GM10248 (cell line): ENCODE measurements at regions not wholly inside any gene's neighbourhood (a gene's known extent, or its start where the extent isn't known, plus 50 kb on each side); places are given as distances from the start of the nearest gene placed in this dataset.

Experiments used
- CTCF ChIA-PET: fragments of 300-600 bp; sonication (Branson Sonifier 250); formaldehyde crosslinking; extraction: SDS; loops from one replicate; lab custom pipeline; 2021; ENCODE audit warnings: antibody characterized with exemption; lab: Yijun Ruan, JAX
- POLR2A ChIA-PET: fragments of 350-650 bp; sonication (Branson Sonifier 250); formaldehyde crosslinking; extraction: SDS; loops from one replicate; lab custom pipeline; 2020; ENCODE audit warnings: antibody characterized with exemption; lab: Yijun Ruan, JAX
- DNase-seq: peaks from one replicate; pipeline ENCODE4 v3.0.0; 2012; ENCODE audit errors: extremely low spot score
- CTCF ChIP-seq: IDR thresholded peaks from 2 replicates; pipeline ENCODE4 v1.5.1; 2012; ENCODE audit warnings: mild to moderate bottlenecking, low read depth; ENCODE audit errors: extremely low read depth, missing control alignments, control extremely low read depth

DNA sequence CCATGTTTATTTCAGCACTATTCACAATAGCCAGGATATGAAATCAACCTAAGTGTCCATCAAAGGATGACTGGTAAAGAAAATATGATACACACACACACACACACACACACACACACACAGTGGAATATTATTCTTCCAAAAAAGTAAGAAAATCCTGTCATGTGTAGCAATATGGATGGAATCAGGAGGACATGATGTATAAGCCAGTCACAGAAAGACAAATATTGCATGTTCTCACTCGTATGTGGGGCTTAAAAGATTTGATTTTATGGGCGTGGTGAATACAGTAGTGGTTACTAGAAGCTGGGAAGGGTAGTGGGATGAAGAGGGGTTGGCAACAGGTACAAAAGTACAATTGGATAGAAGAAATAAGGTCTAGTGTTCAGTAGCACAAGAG is 207.0 kb upstream of the PRDM1 start:
- ChIA-PET POLR2A (no interaction called here), CTCF (interaction anchor here (1.1 kb wide), 1 partner anchor 21 kb away, joined by 4 read pairs; no protein-coding TSS in a partner anchor)
- no peak for DNase-seq
- no peak for TF ChIP-seq CTCF

DNA sequence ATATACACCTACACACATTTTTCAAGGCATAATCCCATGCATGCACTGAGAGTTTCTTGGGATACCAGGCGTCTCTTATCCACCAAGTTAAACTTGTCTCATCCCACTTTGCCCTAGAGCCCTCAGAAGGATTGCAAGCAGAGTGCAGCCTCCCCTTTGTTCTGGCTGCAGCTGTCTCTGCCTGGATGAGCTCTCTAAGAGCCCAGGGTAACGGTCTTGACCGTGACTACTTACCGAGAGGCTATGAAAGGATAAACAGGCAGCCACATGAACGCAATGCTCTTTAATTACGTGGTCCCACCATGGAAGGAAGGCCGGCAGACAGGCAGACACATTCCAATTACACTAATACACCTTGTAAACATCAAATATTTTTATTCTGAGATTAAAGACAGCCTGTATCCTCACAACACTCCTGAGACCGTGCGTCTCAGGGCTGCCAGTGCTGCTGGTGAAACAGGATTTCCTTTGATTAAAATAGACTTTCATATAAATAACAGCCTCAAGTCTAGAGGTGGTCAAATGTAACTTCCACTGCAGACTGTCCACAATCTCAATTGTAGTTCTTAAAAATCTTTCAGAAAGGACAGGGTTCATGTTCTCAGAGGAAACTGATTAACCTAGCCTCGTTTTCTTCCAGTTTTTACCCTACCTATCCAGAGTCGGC is 210.0 kb upstream of the PRDM1 start:
- ChIA-PET POLR2A (interaction anchor here (0.5 kb wide), 1 partner anchor 18 kb away, joined by 12 read pairs; no protein-coding TSS in a partner anchor), CTCF (interaction anchor here (1.4 kb wide), 1 partner anchor 10 kb away, joined by 5 read pairs; no protein-coding TSS in a partner anchor)
- no peak for TF ChIP-seq CTCF
- no peak for DNase-seq

- ChIA-PET CTCF (no interaction called here), POLR2A (no interaction called here)
- no peak for DNase-seq
- TF ChIP-seq CTCF, result no peak
Measured at GRCh38 chr6:105874835-105875626, 211.1 kb upstream of the PRDM1 start.

- TF ChIP-seq CTCF, result no peak
- POLR2A ChIA-PET, result no interaction called here
- no peak for DNase-seq
- CTCF ChIA-PET, result interaction anchor here (1.1 kb wide), 1 partner anchor 11 kb away, joined by 6 read pairs; no protein-coding TSS in a partner anchor
Measured at GRCh38 chr6:105873799-105874198, 212.3 kb upstream of the PRDM1 start.

DNA sequence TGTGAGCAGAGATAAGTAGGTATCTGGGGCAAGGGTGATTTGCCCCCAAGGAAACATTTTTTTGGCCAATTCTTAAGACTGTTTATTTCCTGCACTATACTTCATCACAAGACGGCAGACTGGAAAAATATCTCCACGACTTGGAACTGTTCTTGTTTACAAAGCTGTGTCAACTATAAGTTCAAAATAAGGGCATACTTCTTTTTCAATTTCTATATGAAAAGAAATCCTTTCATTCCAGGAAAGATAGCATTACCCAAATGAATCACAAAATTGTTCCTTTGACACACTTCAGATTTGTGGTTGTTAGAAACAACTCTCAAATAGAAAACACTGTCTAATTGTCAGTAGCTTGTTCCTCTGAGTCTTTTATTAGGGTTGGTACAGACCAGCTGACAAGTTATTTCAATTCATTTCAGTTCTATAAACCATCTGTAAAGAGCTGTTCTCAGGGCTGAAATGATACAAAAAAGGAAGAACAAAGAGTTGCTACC is 212.9 kb upstream of the PRDM1 start:
- POLR2A ChIA-PET, result no interaction called here
- no peak for TF ChIP-seq CTCF
- CTCF ChIA-PET, result interaction anchor here (1.1 kb wide), 1 partner anchor 11 kb away, joined by 6 read pairs; no protein-coding TSS in a partner anchor

GRCh38 chr6:105872249-105872648 is 213.9 kb upstream of the PRDM1 start:
- ChIA-PET POLR2A (no interaction called here), CTCF (no interaction called here)
- TF ChIP-seq CTCF, result no peak
- DNase-seq, result no peak

More for the DNA sequence above, 212.9 kb upstream of the PRDM1 start:
- no peak for DNase-seq
